22Rv1 (cell line): ENCODE measurements at regions not wholly inside any gene's neighbourhood (a gene's known extent, or its start where the extent isn't known, plus 50 kb on each side); places are given as distances from the start of the nearest gene placed in this dataset.

Experiments used
- CTCF ChIP-seq: fragments of 450-650 bp; IDR thresholded peaks from 2 replicates; pipeline ENCODE4 v1.5.1; 2017; ENCODE audit warnings: mild to moderate bottlenecking
- ZFX ChIP-seq: fragments of 450-650 bp; IDR thresholded peaks from 2 replicates; pipeline ENCODE4 v1.6.1; 2017; ENCODE audit warnings: antibody characterized with exemption, borderline replicate concordance

DNA sequence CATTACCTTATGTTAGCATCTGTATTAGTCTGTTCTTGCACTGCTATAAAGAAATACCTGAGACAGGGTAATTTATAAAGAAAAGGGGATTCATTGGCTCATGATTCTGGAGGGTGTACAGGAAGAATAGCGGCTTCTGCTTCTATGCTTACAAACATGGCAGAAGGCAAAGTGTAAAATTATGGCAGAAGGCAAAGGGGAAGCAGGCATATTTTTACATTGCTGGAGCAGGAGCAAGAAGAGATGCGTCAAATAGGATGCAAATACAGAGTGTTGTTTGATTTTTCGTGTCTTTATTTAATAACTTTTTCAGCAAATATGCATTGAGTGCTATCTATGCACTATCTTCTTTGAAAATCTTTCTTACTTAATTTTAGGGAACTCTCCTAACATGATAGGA is 210.7 kb upstream of the SSTR1 start:
- no peak for TF ChIP-seq CTCF
- no peak for TF ChIP-seq ZFX
